Right atrium auricular region (tissue), 2 donors: ENCODE measurements at regions not wholly inside any gene's neighbourhood (a gene's known extent, or its start where the extent isn't known, plus 50 kb on each side); places are given as distances from the start of the nearest gene placed in this dataset.
"Not testable (repeated sequence)": the region's sequence is repeated elsewhere in the genome, so short reads cannot be mapped to it uniquely, and the experiment has no call there.

Source experiments
- DNase-seq: peaks from one replicate; pipeline ENCODE4 v3.0.0-alpha.2; 2019; ENCODE audit warnings: low spot score
- H3K27ac ChIP-seq, 2 donors: fragments of 200-600 bp; sonication (generic); 1 replicate in 1 of 2; 2 replicates in 1 of 2; pipeline ENCODE4 v1.5.1; 2016 to 2019
- H3K27me3 ChIP-seq, 2 donors: fragments of 200-600 bp; sonication (generic); one replicate each; pipeline versions ENCODE4 v1.5.1 to v1.6.0; 2017 to 2019
- H3K36me3 ChIP-seq: fragments of 200-600 bp; sonication (generic); one replicate; pipeline ENCODE4 v1.5.1; 2016
- H3K4me1 ChIP-seq, 2 donors: fragments of 200-600 bp; sonication (generic); one replicate each; pipeline versions ENCODE4 v1.5.1 to v1.6.0; 2017 to 2019
- H3K4me3 ChIP-seq, 2 donors: fragments of 200-600 bp; sonication (generic); 1 replicate in 1 of 2; 2 replicates in 1 of 2; pipeline ENCODE4 v1.5.1; 2017 to 2019; ENCODE audit warnings: mild to moderate bottlenecking in 1 of 2, moderate library complexity in 1 of 2
- H3K9me3 ChIP-seq, 2 donors: fragments of 200-600 bp; sonication (generic); one replicate each; pipeline ENCODE4 v1.5.1; 2019
- TF ChIP-seq, protein P1 (sequence below), 2 donors: fragments of 200-600 bp; sonication (generic); IDR thresholded peaks; one replicate each; pipeline ENCODE4 v1.5.1; 2019; ENCODE audit warnings: antibody characterized with exemption in 2 of 2

DNA sequence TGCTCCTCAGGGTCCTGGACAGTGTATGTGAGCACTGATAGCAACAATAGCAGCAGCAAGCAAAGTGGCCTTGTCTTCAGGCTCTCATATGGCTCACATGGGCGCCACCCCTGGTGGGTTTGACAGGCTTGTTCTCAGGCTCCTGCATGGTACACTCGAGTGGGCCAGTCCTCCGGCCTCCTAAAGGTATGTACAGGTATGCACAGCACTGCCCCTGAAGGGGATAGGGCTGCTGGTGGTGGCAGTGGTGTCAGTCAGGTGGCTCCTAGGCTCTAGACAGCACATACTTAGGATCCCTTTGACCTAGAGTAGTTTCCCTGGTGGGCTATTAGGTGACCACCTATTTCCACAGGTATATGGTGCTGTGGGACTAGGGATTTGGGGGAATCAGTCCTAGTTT is 79.8 kb downstream of the LGALS9B start:
- not testable (repeated sequence) for H3K27me3 ChIP-seq, H3K4me1 ChIP-seq, H3K36me3 ChIP-seq, DNase-seq, H3K9me3 ChIP-seq, H3K27ac ChIP-seq, H3K4me3 ChIP-seq

DNA sequence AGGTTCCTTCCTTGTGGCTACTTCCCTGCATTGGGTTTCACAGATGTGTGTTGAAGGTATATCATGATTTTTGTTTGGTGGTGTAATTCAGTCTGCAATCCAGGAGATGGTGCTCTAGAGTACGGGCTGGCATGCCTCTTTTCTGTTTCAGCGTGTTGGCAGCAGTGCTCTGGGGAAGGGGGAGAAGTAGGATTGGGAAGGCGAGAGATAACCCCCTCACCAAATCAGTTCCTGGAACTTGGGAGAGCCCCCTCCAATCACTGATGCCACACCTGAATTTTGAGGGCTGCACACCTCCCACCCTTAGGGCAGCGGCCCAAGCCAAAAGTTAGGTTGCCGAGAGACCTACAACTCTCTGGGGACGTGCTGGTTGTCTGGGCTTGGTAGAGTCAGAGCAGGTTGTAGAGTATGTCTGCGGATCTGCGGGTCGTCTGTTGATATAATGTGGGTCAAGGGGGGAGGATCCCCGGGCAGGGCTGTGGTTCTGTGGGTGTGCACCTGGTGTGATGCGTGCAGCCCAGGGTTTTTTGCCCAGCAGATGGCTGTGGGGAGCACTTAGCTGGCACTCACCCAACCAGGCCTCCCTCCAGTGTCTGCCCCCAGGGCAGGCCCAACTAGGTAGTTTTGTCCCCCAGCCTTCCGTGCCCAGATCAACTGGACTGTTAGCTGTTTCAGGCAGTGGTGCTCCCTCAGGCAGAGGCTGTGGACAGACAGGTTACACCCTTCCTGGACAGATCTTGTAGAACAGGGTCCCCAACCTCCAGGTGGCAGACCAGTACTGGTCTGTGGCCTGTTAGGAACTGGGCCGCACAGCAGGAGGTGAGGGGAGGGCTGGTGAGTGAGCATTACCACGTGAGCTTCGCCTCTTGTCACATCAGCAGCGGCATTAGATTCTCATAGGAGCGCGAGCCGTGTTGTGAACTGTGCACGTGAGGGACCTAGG is 85.7 kb downstream of the LGALS9B start:
- DNase-seq, H3K27me3 ChIP-seq, H3K4me3 ChIP-seq, H3K4me1 ChIP-seq, H3K36me3 ChIP-seq, H3K9me3 ChIP-seq, H3K27ac ChIP-seq: not testable (repeated sequence)
- TF ChIP-seq, protein P1, sequence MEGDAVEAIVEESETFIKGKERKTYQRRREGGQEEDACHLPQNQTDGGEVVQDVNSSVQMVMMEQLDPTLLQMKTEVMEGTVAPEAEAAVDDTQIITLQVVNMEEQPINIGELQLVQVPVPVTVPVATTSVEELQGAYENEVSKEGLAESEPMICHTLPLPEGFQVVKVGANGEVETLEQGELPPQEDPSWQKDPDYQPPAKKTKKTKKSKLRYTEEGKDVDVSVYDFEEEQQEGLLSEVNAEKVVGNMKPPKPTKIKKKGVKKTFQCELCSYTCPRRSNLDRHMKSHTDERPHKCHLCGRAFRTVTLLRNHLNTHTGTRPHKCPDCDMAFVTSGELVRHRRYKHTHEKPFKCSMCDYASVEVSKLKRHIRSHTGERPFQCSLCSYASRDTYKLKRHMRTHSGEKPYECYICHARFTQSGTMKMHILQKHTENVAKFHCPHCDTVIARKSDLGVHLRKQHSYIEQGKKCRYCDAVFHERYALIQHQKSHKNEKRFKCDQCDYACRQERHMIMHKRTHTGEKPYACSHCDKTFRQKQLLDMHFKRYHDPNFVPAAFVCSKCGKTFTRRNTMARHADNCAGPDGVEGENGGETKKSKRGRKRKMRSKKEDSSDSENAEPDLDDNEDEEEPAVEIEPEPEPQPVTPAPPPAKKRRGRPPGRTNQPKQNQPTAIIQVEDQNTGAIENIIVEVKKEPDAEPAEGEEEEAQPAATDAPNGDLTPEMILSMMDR (IDR thresholded peaks at IDR 0.05), result peak in 1 of 2 donors; percentile 50

DNA sequence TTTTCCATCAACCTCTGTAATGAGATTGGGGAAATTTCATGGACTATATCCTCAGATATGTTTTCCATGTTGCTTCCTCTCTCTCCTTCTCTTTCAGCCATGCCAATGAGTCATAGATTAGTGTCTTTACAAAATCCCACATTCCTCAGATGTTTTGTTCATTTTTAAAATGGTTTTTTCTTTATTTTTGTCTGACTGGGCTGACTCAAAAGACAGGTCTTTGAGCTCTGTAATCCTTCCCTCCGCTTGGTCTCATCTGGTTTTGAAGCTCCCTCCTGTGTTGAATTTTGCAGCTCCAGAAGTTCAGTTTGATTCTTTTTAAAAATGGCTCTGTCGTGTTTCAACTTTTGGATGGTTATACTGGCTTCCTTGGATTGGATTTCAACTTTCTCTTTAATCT is 86.7 kb downstream of the LGALS9B start:
- H3K27me3 ChIP-seq, H3K9me3 ChIP-seq, H3K27ac ChIP-seq, H3K4me1 ChIP-seq, H3K36me3 ChIP-seq, DNase-seq, H3K4me3 ChIP-seq: not testable (repeated sequence)

DNA sequence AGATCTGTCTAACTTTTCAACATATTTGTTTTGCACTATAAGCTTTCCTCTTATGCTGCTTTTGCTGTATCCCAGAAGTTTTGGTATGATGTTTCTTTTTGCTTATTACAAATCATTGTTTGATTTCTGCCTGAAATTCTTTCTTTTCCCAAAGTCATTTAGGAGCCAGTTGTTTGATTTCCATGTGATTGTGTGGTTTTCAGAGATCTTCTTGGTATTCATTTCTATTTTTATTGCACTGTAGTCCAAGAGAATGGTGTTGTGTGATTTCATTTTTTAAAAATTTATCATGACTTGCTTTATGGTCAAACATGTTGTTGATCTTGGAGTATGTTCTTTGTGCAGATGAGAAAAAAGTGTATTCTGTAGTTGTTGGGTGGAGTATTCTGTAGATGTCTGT is 88.1 kb downstream of the LGALS9B start:
- H3K27ac ChIP-seq, H3K27me3 ChIP-seq, H3K4me3 ChIP-seq, DNase-seq, H3K4me1 ChIP-seq, H3K9me3 ChIP-seq, H3K36me3 ChIP-seq: not testable (repeated sequence)

DNA sequence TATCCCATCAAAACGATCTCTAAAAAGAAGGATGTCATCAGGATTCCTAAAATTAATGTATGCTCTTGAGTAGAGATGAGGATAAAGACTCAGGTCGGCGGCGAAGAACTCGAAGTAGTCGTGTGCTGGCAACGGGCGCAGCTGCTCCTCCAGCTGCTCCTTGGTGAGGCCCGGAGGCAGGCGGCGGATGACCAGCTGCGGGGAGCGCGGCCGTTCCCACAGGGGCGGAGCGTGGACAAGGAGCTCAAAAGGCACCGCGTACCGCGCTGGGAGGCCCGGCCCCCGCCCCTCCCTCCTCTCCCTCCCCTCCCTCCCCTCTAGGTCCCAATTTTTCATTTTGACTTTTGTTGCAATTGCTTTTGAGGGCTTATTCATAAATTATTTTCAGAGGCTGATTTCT is 90.7 kb downstream of the LGALS9B start:
- not testable (repeated sequence) for H3K4me3 ChIP-seq, H3K4me1 ChIP-seq, H3K36me3 ChIP-seq, H3K27ac ChIP-seq, H3K27me3 ChIP-seq, DNase-seq, H3K9me3 ChIP-seq

GRCh38 chr17:20375745-20376144 is 91.6 kb downstream of the LGALS9B start:
- H3K27ac ChIP-seq, H3K9me3 ChIP-seq, H3K27me3 ChIP-seq, H3K36me3 ChIP-seq, H3K4me3 ChIP-seq, H3K4me1 ChIP-seq, DNase-seq: not testable (repeated sequence)
